ENCODE measurements at regions not wholly inside any gene's neighbourhood (a gene's known extent, or its start where the extent isn't known, plus 50 kb on each side); places are given as distances from the start of the nearest gene placed in this dataset.

GRCh38 chr20:40055711-40056110, 633.3 kb downstream of the MAFB start (continued):
- no peak for TF ChIP-seq ZNF416 (tag by site-specific recombination; IDR thresholded peaks at IDR 0.05)
- no peak for TF ChIP-seq ZNF704 (tag by site-specific recombination; IDR thresholded peaks at IDR 0.05)
- no peak for TF ChIP-seq ZNF112 (tag by site-specific recombination; IDR thresholded peaks at IDR 0.05)

- Histone ChIP-seq H3K4me3 (ENCODE audit: low read depth, low read length) (no peak overlapping the region), H3K4me1 (ENCODE audit: control insufficient read depth, insufficient read depth, low read length) (no peaks in the 10 kb centered on the region), H3K9me3 (ENCODE audit: control insufficient read depth, insufficient read depth, low read depth, low read length) (no peaks in the 10 kb centered on the region), H3K36me3 (ENCODE audit: control insufficient read depth in 2 of 2, insufficient read depth in 1 of 2, low read length in 2 of 2) (no peaks in the 10 kb centered on the region), H3K27ac (ENCODE audit: extremely low read depth, low read depth, low read length) (no peak overlapping the region)
- POLR2A ChIA-PET: no interaction called here
- no peak for TF ChIP-seq ZNF23 (tag by site-specific recombination; IDR thresholded peaks at IDR 0.05; ENCODE audit: borderline replicate concordance)
- TF ChIP-seq ZBTB21 (tag by site-specific recombination; IDR thresholded peaks at IDR 0.05): no peak
- no peak for TF ChIP-seq ZBTB44 (tag by site-specific recombination; IDR thresholded peaks at IDR 0.05)
- TF ChIP-seq ZNF175 (tag by site-specific recombination; IDR thresholded peaks at IDR 0.05): no peak
- no peak for TF ChIP-seq ZNF600 (tag by site-specific recombination; IDR thresholded peaks at IDR 0.05)
- TF ChIP-seq ZNF132 (tag by site-specific recombination; IDR thresholded peaks at IDR 0.05; ENCODE audit: borderline replicate concordance): no peak
- TF ChIP-seq YY1 (tag by site-specific recombination; IDR thresholded peaks at IDR 0.05): no peak
- TF ChIP-seq ATF2 (tag by site-specific recombination; IDR thresholded peaks at IDR 0.05; ENCODE audit: low read depth): no peak
- TF ChIP-seq MEIS1 (CRISPR knock-in tag; IDR thresholded peaks at IDR 0.05; ENCODE audit: borderline replicate concordance): no peak
- TF ChIP-seq KLF1 (tag by site-specific recombination; IDR thresholded peaks at IDR 0.05): no peak
- no peak for TF ChIP-seq ZNF426 (tag by site-specific recombination; IDR thresholded peaks at IDR 0.05)
- no peak for TF ChIP-seq ZNF335 (tag by site-specific recombination; conservative IDR thresholded peaks at IDR 0.05)
- no peak for TF ChIP-seq OVOL3 (tag by site-specific recombination; IDR thresholded peaks at IDR 0.05)
- TF ChIP-seq ZNF596 (tag by site-specific recombination; IDR thresholded peaks at IDR 0.05): no peak
- TF ChIP-seq PRDM4 (tag by site-specific recombination; IDR thresholded peaks at IDR 0.05): no peak
- no peak for TF ChIP-seq REST (tag by site-specific recombination; IDR thresholded peaks at IDR 0.05)
- no peak for TF ChIP-seq ZNF645 (tag by site-specific recombination; IDR thresholded peaks at IDR 0.05)
- CTCF ChIA-PET: no interaction called here
Observed at GRCh38 chr20:40054311-40054710, 634.7 kb downstream of the MAFB start.

Measured in HEK293 (cell line).